ENCODE measurements at regions not wholly inside any gene's neighbourhood (a gene's known extent, or its start where the extent isn't known, plus 50 kb on each side); places are given as distances from the start of the nearest gene placed in this dataset.
A peak's percentile ranks its signal among the peaks of the same experiment; 100 is the strongest.

GRCh38 chr15:69713726-69714559 is 261.3 kb downstream of the RPLP1 start:
- Histone ChIP-seq H3K4me2 (no peak overlapping the region), H3K4me3 (no peak overlapping the region), H3K27ac (no peak overlapping the region), H3K9me3 (peaks cover 15% of the 10 kb centered on the region; the same call in 2 of the 3 replicates), H3K4me1 (no peaks in the 10 kb centered on the region)
- CTCF ChIA-PET = interaction anchor here (1.2 kb wide), 1 partner anchor 137 kb away, joined by 3 read pairs; no protein-coding TSS in a partner anchor
- ATAC-seq (no peak), FAIRE-seq (no peak), DNase-seq (ENCODE audit: low read depth in 1 of 2, low spot score in 1 of 2) (no peak)
- POLR2A ChIA-PET = no interaction called here
- TF ChIP-seq MAFK (IDR thresholded peaks at IDR 0.05; ENCODE audit: partially characterized antibody) (peak; percentile 85), HOXB5 (CRISPR knock-in tag; IDR thresholded peaks at IDR 0.05) (no peak), RNF2 (IDR thresholded peaks at IDR 0.05; ENCODE audit: borderline replicate concordance, low read depth) (no peak)
- 32% methylated on average over 9 of the region's 9 CpGs for WGBS (ENCODE audit: missing lambda C conversion rate)

- Histone ChIP-seq H3K9me3 (peaks cover 3% of the 10 kb centered on the region; the same call in 1 of the 3 replicates), H3K4me3 (no peak overlapping the region), H3K4me1 (no peaks in the 10 kb centered on the region), H3K4me2 (no peak overlapping the region), H3K27ac (no peak overlapping the region)
- FAIRE-seq (no peak), DNase-seq (ENCODE audit: low read depth in 1 of 2, low spot score in 1 of 2) (no peak), ATAC-seq (no peak)
- CTCF ChIA-PET = no interaction called here
- TF ChIP-seq MYC (IDR thresholded peaks at IDR 0.05; ENCODE audit: borderline replicate concordance, low read length) = no peak
- TF ChIP-seq BHLHE40 (IDR thresholded peaks at IDR 0.05; ENCODE audit: low read depth, low read length) = no peak
- TF ChIP-seq SREBF2 (IDR thresholded peaks at IDR 0.05) = no peak
- TF ChIP-seq ZNF302 (CRISPR knock-in tag; IDR thresholded peaks at IDR 0.05) = no peak
- TF ChIP-seq CBX2 (IDR thresholded peaks at IDR 0.05; ENCODE audit: borderline replicate concordance, low read depth) = no peak
- no peak for TF ChIP-seq FOSB (CRISPR knock-in tag; IDR thresholded peaks at IDR 0.05)
- no peak for TF ChIP-seq CHD2 (IDR thresholded peaks at IDR 0.05; ENCODE audit: low read length, partially characterized antibody)
- TF ChIP-seq ESRRA (IDR thresholded peaks at IDR 0.05; ENCODE audit: borderline replicate concordance, low read length) = no peak
- TF ChIP-seq HOXB13 (CRISPR knock-in tag; IDR thresholded peaks at IDR 0.05; ENCODE audit: low read depth) = no peak
- POLR2A ChIA-PET = no interaction called here
- 15% methylated on average over 2 of the region's 2 CpGs for WGBS (ENCODE audit: missing lambda C conversion rate)
These were observed 262.6 kb downstream of the RPLP1 start for GRCh38 chr15:69715210-69715609.

- POLR2A ChIA-PET = no interaction called here
- DNase-seq (ENCODE audit: low read depth in 1 of 2, low spot score in 1 of 2) = no peak
- no peak overlapping the region for H3K27ac ChIP-seq
- FAIRE-seq = no peak
- TF ChIP-seq RFX5 (IDR thresholded peaks at IDR 0.05) (no peak), RNF2 (IDR thresholded peaks at IDR 0.05; ENCODE audit: borderline replicate concordance, low read depth) (no peak), HES2 (IDR thresholded peaks at IDR 0.05) (no peak), PHF8 (IDR thresholded peaks at IDR 0.05; ENCODE audit: borderline replicate concordance, low read depth) (no peak), E2F6 (IDR thresholded peaks at IDR 0.05; ENCODE audit: borderline replicate concordance, low read depth) (no peak), REST (IDR thresholded peaks at IDR 0.05) (no peak), HOXB13 (CRISPR knock-in tag; IDR thresholded peaks at IDR 0.05; ENCODE audit: low read depth) (no peak), EP300 (IDR thresholded peaks at IDR 0.05) (no peak), JUNB (IDR thresholded peaks at IDR 0.05) (no peak), PBX3 (IDR thresholded peaks at IDR 0.05) (no peak), CHD2 (IDR thresholded peaks at IDR 0.05; ENCODE audit: low read length, partially characterized antibody) (no peak), EHMT2 (IDR thresholded peaks at IDR 0.05; ENCODE audit: low read depth) (no peak), ZSCAN20 (CRISPR knock-in tag; IDR thresholded peaks at IDR 0.05) (no peak), ZNF302 (CRISPR knock-in tag; IDR thresholded peaks at IDR 0.05) (no peak), MAZ (IDR thresholded peaks at IDR 0.05; ENCODE audit: borderline replicate concordance, low read depth, low read length) (no peak), POLR2A (IDR thresholded peaks at IDR 0.05; ENCODE audit: low read length) (no peak), NR3C1 (IDR thresholded peaks at IDR 0.05) (no peak), ATOH8 (CRISPR knock-in tag; IDR thresholded peaks at IDR 0.05; ENCODE audit: low read depth) (no peak), FOSB (CRISPR knock-in tag; IDR thresholded peaks at IDR 0.05) (no peak)
- no peaks in the 10 kb centered on the region for H3K9me3 ChIP-seq
- WGBS (ENCODE audit: missing lambda C conversion rate) = 87% methylated on average over 2 of the region's 2 CpGs
- H3K4me1 ChIP-seq = no peaks in the 10 kb centered on the region
- CTCF ChIA-PET = interaction anchor here (1.4 kb wide), 1 partner anchor 10 kb away, joined by 4 read pairs; no protein-coding TSS in a partner anchor
- no peak overlapping the region for H3K4me3 ChIP-seq
- no peak for ATAC-seq
- no peak overlapping the region for H3K4me2 ChIP-seq
These were observed 265.8 kb downstream of the RPLP1 start for GRCh38 chr15:69718436-69718835.
